Cardiac muscle cell (in vitro differentiated cells and primary cell): ENCODE measurements at regions not wholly inside any gene's neighbourhood (a gene's known extent, or its start where the extent isn't known, plus 50 kb on each side); places are given as distances from the start of the nearest gene placed in this dataset.

ENCODE experiments used
- DNase-seq, 2 donors: peaks; one replicate each; pipeline versions ENCODE4 v3.0.0 to v3.0.0-alpha.2; 2010 to 2017; ENCODE audit warnings: low read depth in 1 of 2, low spot score in 1 of 2
- H3K27ac ChIP-seq: fragments of 200-600 bp; sonication (generic); 2 replicates; pipeline ENCODE4 v1.5.1; 2016
- H3K27me3 ChIP-seq: fragments of 200-600 bp; sonication (generic); 2 replicates; pipeline ENCODE4 v1.6.0; 2016; ENCODE audit warnings: control low read depth
- H3K36me3 ChIP-seq: fragments of 200-600 bp; sonication (generic); 2 replicates; pipeline ENCODE4 v1.5.1; 2016; ENCODE audit warnings: control low read depth
- H3K4me1 ChIP-seq: fragments of 200-600 bp; sonication (generic); 2 replicates; pipeline ENCODE4 v1.8.1; 2017; ENCODE audit warnings: low read depth, mild to moderate bottlenecking, mixed run types
- H3K4me3 ChIP-seq: fragments of 200-600 bp; sonication (generic); 2 replicates; pipeline ENCODE4 v1.5.1; 2016; ENCODE audit warnings: mild to moderate bottlenecking
- H3K9me3 ChIP-seq: fragments of 200-600 bp; sonication (generic); 2 replicates; pipeline ENCODE4 v1.5.1; 2017; ENCODE audit warnings: low read depth, mild to moderate bottlenecking, control low read depth
- CTCF ChIP-seq: IDR thresholded peaks from 2 replicates; pipeline ENCODE4 v1.5.1; 2012; ENCODE audit warnings: low read depth, mild to moderate bottlenecking, low read length

GRCh38 chr6:73964241-73964854 lies 268.3 kb downstream of the CD109 start:
- Histone ChIP-seq H3K4me3 (no peak overlapping the region), H3K36me3 (no peaks in the 10 kb centered on the region), H3K27ac (no peak overlapping the region), H3K9me3 (no peaks in the 10 kb centered on the region), H3K4me1 (no peaks in the 10 kb centered on the region), H3K27me3 (no peaks in the 10 kb centered on the region)
- peak in 1 of 2 donors; percentile 26 for DNase-seq
- no peak for TF ChIP-seq CTCF

- no peaks in the 10 kb centered on the region for H3K36me3 ChIP-seq
- DNase-seq, result no peak
- H3K4me3 ChIP-seq, result no peak overlapping the region
- H3K9me3 ChIP-seq, result no peaks in the 10 kb centered on the region
- no peak for TF ChIP-seq CTCF
- no peaks in the 10 kb centered on the region for H3K4me1 ChIP-seq
- H3K27me3 ChIP-seq, result no peaks in the 10 kb centered on the region
- no peak overlapping the region for H3K27ac ChIP-seq
Measured at GRCh38 chr6:73962884-73963283, 266.9 kb downstream of the CD109 start.

GRCh38 chr6:73956305-73956704 lies 260.3 kb downstream of the CD109 start:
- no peak overlapping the region for H3K4me3 ChIP-seq
- H3K4me1 ChIP-seq, result no peaks in the 10 kb centered on the region
- no peaks in the 10 kb centered on the region for H3K9me3 ChIP-seq
- H3K27ac ChIP-seq, result no peak overlapping the region
- DNase-seq, result no peak
- H3K36me3 ChIP-seq, result no peaks in the 10 kb centered on the region
- TF ChIP-seq CTCF, result no peak
- no peaks in the 10 kb centered on the region for H3K27me3 ChIP-seq

GRCh38 chr6:73955800-73956199 lies 259.8 kb downstream of the CD109 start:
- Histone ChIP-seq H3K27me3 (no peaks in the 10 kb centered on the region), H3K4me3 (no peak overlapping the region), H3K9me3 (no peaks in the 10 kb centered on the region), H3K36me3 (no peaks in the 10 kb centered on the region), H3K27ac (no peak overlapping the region), H3K4me1 (no peaks in the 10 kb centered on the region)
- TF ChIP-seq CTCF, result no peak
- no peak for DNase-seq

GRCh38 chr6:73954881-73955280 lies 258.9 kb downstream of the CD109 start:
- no peak overlapping the region for H3K4me3 ChIP-seq
- H3K27ac ChIP-seq, result no peak overlapping the region
- H3K36me3 ChIP-seq, result no peaks in the 10 kb centered on the region
- H3K27me3 ChIP-seq, result no peaks in the 10 kb centered on the region
- H3K4me1 ChIP-seq, result no peaks in the 10 kb centered on the region
- DNase-seq, result no peak
- no peak for TF ChIP-seq CTCF
- H3K9me3 ChIP-seq, result no peaks in the 10 kb centered on the region

- DNase-seq, result peak in 1 of 2 donors; percentile 54
- Histone ChIP-seq H3K9me3 (no peaks in the 10 kb centered on the region), H3K4me3 (no peak overlapping the region), H3K27ac (no peak overlapping the region), H3K36me3 (no peaks in the 10 kb centered on the region), H3K4me1 (no peaks in the 10 kb centered on the region), H3K27me3 (no peaks in the 10 kb centered on the region)
- no peak for TF ChIP-seq CTCF
Measured at GRCh38 chr6:73951183-73951582, 255.2 kb downstream of the CD109 start.
